ENCODE measurements at regions not wholly inside any gene's neighbourhood (a gene's known extent, or its start where the extent isn't known, plus 50 kb on each side); places are given as distances from the start of the nearest gene placed in this dataset.

GRCh38 chr22:44549701-44550100 is 51.7 kb upstream of the RTL6 start:
- DNase-seq: no peak

DNA sequence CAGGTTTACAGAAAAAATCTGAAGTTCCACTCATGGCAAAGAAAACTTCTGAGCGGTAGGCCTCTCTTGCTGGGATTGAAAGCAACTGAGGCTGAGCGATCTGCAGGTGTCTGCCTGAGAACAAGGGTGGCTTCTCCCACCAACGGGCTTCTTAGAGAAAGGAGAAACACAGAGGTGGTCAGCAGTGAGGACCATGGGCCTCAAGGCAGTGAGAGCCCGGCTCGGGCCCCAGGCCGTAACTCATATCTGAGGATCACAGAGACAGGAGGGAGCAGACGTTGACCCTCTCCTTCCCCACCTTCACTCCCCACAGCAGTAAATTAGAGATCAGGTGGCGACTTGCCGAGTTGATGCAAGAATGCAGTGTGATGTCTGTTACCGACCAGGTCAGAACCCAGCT is 50.9 kb upstream of the RTL6 start:
- DNase-seq: no peak

Measured in NCI-H2227 treated with DMSO at 0.1 percent for 48 hours (cell line).